ENCODE measurements at regions not wholly inside any gene's neighbourhood (a gene's known extent, or its start where the extent isn't known, plus 50 kb on each side); places are given as distances from the start of the nearest gene placed in this dataset.

- no peak for DNase-seq (ENCODE audit: low spot score)
These were observed 74.1 kb upstream of the PRSS58 start for GRCh38 chr7:142331941-142332340.

DNA sequence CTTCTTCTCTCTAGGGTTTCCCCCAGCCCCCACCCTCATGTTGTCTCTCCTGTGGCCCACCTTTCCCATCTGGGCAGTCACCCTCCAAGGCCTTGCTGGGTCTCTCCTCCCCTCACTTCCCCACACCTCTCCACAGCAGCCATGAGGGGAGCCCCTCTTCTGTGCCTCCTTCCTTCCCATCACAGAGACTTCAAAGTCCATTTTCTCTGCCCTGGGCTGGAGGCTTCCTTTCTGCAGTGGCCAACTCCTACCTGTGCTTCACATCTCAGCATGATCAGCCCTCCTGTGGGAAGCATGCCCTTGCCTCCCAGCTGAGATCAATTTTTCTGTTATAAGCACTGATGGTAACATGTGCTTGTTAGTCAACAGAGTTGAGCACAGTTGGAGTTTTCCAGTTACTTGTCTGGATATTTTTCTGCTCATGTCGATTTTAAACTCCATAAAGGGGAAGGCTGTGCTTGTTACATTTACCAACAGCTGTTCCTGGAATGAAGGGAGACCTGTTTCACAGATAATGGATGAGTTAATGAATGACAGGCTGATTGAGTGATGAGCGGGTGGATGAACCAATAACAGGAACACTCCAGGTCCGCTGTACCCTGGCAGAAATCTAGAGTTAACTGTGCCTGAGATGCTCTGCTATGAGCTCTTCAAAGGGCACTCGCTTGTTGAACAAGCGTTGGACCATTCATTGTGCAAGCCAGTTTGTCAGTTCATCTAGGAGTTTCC is 71.4 kb upstream of the PRSS58 start:
- DNase-seq (ENCODE audit: low spot score), result no peak

GRCh38 chr7:142328551-142328950 is 70.7 kb upstream of the PRSS58 start:
- DNase-seq (ENCODE audit: low spot score), result no peak

- DNase-seq (ENCODE audit: low spot score), result no peak
These were observed 70.0 kb upstream of the PRSS58 start for GRCh38 chr7:142327628-142328405.

GRCh38 chr7:142323706-142324105 is 65.8 kb upstream of the PRSS58 start:
- no peak for DNase-seq (ENCODE audit: low spot score)

- DNase-seq (ENCODE audit: low spot score), result no peak
These were observed 63.5 kb upstream of the PRSS58 start for GRCh38 chr7:142321391-142321790.

GRCh38 chr7:142320883-142321282 is 63.0 kb upstream of the PRSS58 start:
- DNase-seq (ENCODE audit: low spot score), result no peak

DNA sequence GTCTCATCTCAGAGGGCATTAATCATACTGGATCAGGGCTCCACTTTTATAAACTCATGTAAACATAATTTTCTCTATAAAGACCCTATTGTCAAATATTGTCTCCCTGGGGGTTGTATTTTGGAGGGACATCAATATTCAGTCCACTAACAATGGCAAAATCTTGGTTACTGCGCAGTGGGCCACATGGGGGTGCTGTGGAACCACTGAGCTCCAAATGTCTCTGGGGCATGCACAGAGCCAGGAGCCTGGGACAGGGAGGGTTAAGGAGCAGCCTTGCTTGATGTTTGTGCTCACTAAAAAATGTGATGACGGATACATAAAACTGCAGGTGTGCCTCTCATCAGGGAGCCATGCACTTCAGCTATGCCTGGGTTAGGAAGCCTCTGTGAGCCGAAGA is 62.1 kb upstream of the PRSS58 start:
- DNase-seq (ENCODE audit: low spot score), result no peak

GRCh38 chr7:142314281-142314680 is 56.4 kb upstream of the PRSS58 start:
- no peak for DNase-seq (ENCODE audit: low spot score)

DNA sequence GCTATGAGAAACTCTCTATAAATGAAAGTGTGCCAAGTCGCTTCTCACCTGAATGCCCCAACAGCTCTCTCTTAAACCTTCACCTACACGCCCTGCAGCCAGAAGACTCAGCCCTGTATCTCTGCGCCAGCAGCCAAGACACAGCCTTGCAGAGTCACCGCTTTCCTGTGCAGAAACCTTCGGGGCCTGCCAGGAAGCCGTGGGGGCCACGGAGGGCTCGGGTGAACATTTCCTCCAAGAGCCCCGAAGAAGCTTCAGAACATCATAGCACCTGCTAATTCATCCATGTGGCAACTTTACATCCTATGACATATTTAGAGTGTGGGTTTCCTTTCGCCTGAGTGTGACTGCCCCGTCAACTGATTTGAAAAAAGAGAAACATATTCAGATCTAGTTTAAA is 55.7 kb upstream of the PRSS58 start:
- DNase-seq (ENCODE audit: low spot score), result no peak

GRCh38 chr7:142311876-142312275 is 54.0 kb upstream of the PRSS58 start:
- no peak for DNase-seq (ENCODE audit: low spot score)

GRCh38 chr7:142308918-142309317 is 51.1 kb upstream of the PRSS58 start:
- DNase-seq (ENCODE audit: low spot score), result no peak

GRCh38 chr7:142308326-142308725 is 50.5 kb upstream of the PRSS58 start:
- DNase-seq (ENCODE audit: low spot score), result no peak

Measured in cerebellar cortex (tissue), 1 donor.